IPS-15b (cell line): ENCODE measurements at regions not wholly inside any gene's neighbourhood (a gene's known extent, or its start where the extent isn't known, plus 50 kb on each side); places are given as distances from the start of the nearest gene placed in this dataset.

Experiments
- H3K27me3 ChIP-seq: one replicate; pipeline ENCODE4 v1.6.1; 2013; ENCODE audit warnings: low read length; ENCODE audit not compliant: control insufficient read depth, insufficient read depth
- H3K36me3 ChIP-seq: one replicate; pipeline ENCODE4 v1.6.1; 2013; ENCODE audit warnings: low read length; ENCODE audit not compliant: control insufficient read depth, insufficient read depth
- H3K4me1 ChIP-seq: one replicate; pipeline ENCODE4 v1.6.1; 2013; ENCODE audit warnings: mild to moderate bottlenecking, low read length; ENCODE audit not compliant: control insufficient read depth, insufficient read depth
- H3K4me3 ChIP-seq: one replicate; pipeline ENCODE4 v1.5.1; 2013; ENCODE audit warnings: low read depth, low read length
- H3K9ac ChIP-seq: one replicate; pipeline ENCODE4 v1.6.1; 2013; ENCODE audit warnings: low read depth, mild to moderate bottlenecking, low read length
- H3K9me3 ChIP-seq: one replicate; pipeline ENCODE4 v1.6.1; 2013; ENCODE audit warnings: mild to moderate bottlenecking, low read length; ENCODE audit not compliant: control insufficient read depth, insufficient read depth

DNA sequence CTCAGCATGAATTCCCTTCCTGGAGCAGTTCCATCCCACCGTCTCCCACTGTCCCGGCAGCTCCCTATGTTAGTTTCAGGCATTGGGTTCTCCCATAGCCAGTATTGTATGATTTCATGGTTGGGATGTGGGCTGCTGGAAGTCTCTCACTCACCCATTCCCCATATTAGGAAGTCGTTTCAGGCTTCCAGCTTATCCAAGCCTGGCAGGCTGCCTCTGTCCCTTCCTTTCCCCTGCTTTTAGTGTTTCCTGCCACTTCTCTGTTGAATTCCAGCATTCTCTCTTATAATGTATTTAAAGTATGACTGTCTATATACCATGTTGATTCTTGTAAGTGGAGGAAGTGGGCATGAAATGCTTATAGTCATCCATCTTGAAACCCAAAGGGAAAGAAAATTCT lies 309.7 kb upstream of the RBMS3 start:
- H3K4me1 ChIP-seq = no peaks in the 10 kb centered on the region
- no peak overlapping the region for H3K4me3 ChIP-seq
- H3K9me3 ChIP-seq = no peaks in the 10 kb centered on the region

DNA sequence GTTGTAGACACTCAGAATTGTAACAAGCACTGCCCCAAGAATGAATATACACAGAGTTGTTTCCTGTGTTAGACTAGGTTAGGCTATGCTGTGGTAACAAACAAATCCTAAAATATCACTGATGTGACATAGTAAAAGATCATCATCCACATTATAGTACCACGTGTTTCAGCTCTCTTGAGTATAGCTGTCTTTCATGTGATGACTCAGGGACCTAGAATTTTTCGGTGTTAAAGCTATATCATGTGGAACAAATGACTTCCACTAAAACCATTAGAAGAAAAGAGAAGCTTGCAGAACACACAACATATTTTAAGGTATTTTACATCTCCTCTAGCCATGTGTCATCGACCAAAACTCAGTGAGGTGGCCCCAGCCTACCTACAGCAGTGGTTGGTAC lies 307.9 kb upstream of the RBMS3 start:
- H3K27me3 ChIP-seq = no peaks in the 10 kb centered on the region
- no peak overlapping the region for H3K4me3 ChIP-seq
- no peaks in the 10 kb centered on the region for H3K36me3 ChIP-seq
- no peaks in the 10 kb centered on the region for H3K4me1 ChIP-seq
- no peaks in the 10 kb centered on the region for H3K9me3 ChIP-seq
- H3K9ac ChIP-seq = no peak overlapping the region

More for the DNA sequence above, 309.7 kb upstream of the RBMS3 start:
- H3K36me3 ChIP-seq = no peaks in the 10 kb centered on the region
- H3K9ac ChIP-seq = no peak overlapping the region
- H3K27me3 ChIP-seq = no peaks in the 10 kb centered on the region

- Histone ChIP-seq H3K27me3 (no peaks in the 10 kb centered on the region), H3K36me3 (no peaks in the 10 kb centered on the region), H3K4me3 (no peak overlapping the region), H3K4me1 (no peaks in the 10 kb centered on the region), H3K9me3 (no peaks in the 10 kb centered on the region), H3K9ac (no peak overlapping the region)
Observed at GRCh38 chr3:28973609-28974008, 307.3 kb upstream of the RBMS3 start.

GRCh38 chr3:28978092-28978491 lies 302.8 kb upstream of the RBMS3 start:
- H3K27me3 ChIP-seq = no peaks in the 10 kb centered on the region
- H3K4me1 ChIP-seq = no peaks in the 10 kb centered on the region
- H3K36me3 ChIP-seq = no peaks in the 10 kb centered on the region
- H3K9me3 ChIP-seq = no peaks in the 10 kb centered on the region
- H3K9ac ChIP-seq = no peak overlapping the region
- no peak overlapping the region for H3K4me3 ChIP-seq

GRCh38 chr3:28980131-28980530 lies 300.7 kb upstream of the RBMS3 start:
- Histone ChIP-seq H3K4me3 (no peak overlapping the region), H3K36me3 (no peaks in the 10 kb centered on the region), H3K27me3 (no peaks in the 10 kb centered on the region), H3K4me1 (no peaks in the 10 kb centered on the region), H3K9me3 (no peaks in the 10 kb centered on the region), H3K9ac (no peak overlapping the region)

- Histone ChIP-seq H3K27me3 (no peaks in the 10 kb centered on the region), H3K4me1 (no peaks in the 10 kb centered on the region), H3K9ac (no peak overlapping the region), H3K36me3 (no peaks in the 10 kb centered on the region), H3K4me3 (no peak overlapping the region), H3K9me3 (no peaks in the 10 kb centered on the region)
Observed at GRCh38 chr3:28980631-28981030, 300.2 kb upstream of the RBMS3 start.

DNA sequence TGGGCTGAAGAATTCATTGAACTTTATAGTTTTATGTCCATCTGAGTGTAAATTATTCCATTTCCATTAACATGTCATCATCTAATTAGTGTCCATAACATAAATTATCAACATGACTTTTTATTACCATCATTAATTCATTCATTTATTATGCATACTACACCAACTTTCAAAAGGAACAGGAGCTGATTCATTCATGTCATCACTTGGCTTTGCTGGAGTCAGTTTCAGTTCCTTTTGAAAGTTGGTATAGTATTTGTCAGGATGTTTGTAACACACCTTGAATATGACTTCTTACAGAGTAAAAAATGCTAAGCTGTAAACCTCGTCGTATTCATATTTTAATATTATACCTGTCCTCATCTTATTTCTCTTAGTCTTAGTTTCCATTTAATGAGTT lies 298.0 kb upstream of the RBMS3 start:
- Histone ChIP-seq H3K27me3 (no peaks in the 10 kb centered on the region), H3K4me3 (no peak overlapping the region), H3K9ac (no peak overlapping the region), H3K4me1 (no peaks in the 10 kb centered on the region), H3K9me3 (no peaks in the 10 kb centered on the region), H3K36me3 (no peaks in the 10 kb centered on the region)

GRCh38 chr3:28986922-28987321 lies 293.9 kb upstream of the RBMS3 start:
- H3K27me3 ChIP-seq = no peaks in the 10 kb centered on the region
- H3K9ac ChIP-seq = no peak overlapping the region
- no peaks in the 10 kb centered on the region for H3K4me1 ChIP-seq
- H3K9me3 ChIP-seq = no peaks in the 10 kb centered on the region
- no peak overlapping the region for H3K4me3 ChIP-seq
- H3K36me3 ChIP-seq = no peaks in the 10 kb centered on the region

GRCh38 chr3:28989646-28990089 lies 291.2 kb upstream of the RBMS3 start:
- H3K4me3 ChIP-seq = no peak overlapping the region
- H3K4me1 ChIP-seq = no peaks in the 10 kb centered on the region
- no peak overlapping the region for H3K9ac ChIP-seq
- no peaks in the 10 kb centered on the region for H3K27me3 ChIP-seq
- no peaks in the 10 kb centered on the region for H3K9me3 ChIP-seq
- H3K36me3 ChIP-seq = no peaks in the 10 kb centered on the region

GRCh38 chr3:28994161-28994905 lies 286.5 kb upstream of the RBMS3 start:
- no peaks in the 10 kb centered on the region for H3K9me3 ChIP-seq
- H3K9ac ChIP-seq = no peak overlapping the region
- no peaks in the 10 kb centered on the region for H3K4me1 ChIP-seq
- no peaks in the 10 kb centered on the region for H3K36me3 ChIP-seq
- no peak overlapping the region for H3K4me3 ChIP-seq
- no peaks in the 10 kb centered on the region for H3K27me3 ChIP-seq

- Histone ChIP-seq H3K9ac (no peak overlapping the region), H3K9me3 (no peaks in the 10 kb centered on the region), H3K4me3 (no peak overlapping the region), H3K36me3 (no peaks in the 10 kb centered on the region), H3K4me1 (no peaks in the 10 kb centered on the region), H3K27me3 (no peaks in the 10 kb centered on the region)
Observed at GRCh38 chr3:29004885-29005599, 275.8 kb upstream of the RBMS3 start.

DNA sequence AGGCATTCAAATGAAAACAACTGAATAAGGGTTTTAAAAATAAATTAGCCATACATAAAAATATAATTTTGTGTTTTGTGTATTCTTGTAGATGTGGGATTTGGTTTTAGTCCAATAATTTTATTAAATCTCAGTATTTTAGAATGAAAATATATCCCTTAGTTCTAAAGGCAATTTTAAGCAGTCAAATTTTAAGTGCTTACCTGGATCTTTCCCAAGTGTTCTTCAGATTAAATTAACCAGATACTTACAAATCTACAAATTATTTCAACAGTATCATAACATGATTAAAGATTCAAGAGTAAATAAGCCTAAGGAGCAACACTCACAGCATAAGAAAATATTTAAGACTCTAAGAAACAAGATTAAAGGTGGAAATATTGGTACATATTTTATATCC lies 275.0 kb upstream of the RBMS3 start:
- Histone ChIP-seq H3K4me3 (no peak overlapping the region), H3K36me3 (no peaks in the 10 kb centered on the region), H3K4me1 (no peaks in the 10 kb centered on the region), H3K9me3 (no peaks in the 10 kb centered on the region), H3K27me3 (no peaks in the 10 kb centered on the region), H3K9ac (no peak overlapping the region)
